ENCODE measurements at regions not wholly inside any gene's neighbourhood (a gene's known extent, or its start where the extent isn't known, plus 50 kb on each side); places are given as distances from the start of the nearest gene placed in this dataset.
A peak's percentile ranks its signal among the peaks of the same experiment; 100 is the strongest.

DNA sequence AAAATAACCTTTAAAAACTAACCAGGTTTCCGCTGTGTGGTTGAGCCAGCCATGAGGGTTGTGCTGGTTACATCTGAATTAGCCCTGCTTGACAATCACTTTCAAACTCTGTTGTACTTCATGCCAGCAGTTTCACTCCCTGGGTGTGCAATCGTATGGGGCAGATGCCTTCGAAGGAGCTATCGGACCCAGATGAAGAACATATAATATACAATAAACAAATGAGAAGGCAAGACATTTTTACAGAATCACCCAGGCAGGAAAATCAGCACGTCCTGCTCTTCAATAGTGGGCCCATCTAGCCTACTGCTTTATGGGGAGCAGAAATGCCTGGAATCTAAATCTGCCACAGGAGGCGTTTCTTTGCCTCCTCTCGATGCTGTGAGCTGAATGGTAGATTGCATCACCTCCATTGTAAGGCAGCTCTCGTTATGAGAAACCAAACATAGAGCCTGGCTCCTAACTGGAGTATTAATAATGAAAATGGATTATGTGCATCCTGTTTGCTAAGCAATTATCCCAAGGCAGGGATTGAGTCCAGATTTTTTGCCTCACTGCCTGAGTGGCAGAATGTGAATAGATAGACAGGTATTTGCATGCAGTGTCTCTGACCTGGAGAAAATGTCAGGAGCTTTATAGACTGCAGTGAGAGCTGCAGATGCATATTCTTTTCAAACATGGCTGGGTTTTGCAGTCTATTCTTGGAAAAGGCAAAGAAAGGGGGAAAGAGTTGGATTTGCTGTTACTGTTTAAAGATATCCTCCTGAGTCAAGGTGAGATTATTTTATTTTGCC is 143.3 kb upstream of the SMARCA2 start:
- no peaks in the 10 kb centered on the region for H3K9me3 Mint-ChIP-seq (ENCODE audit: unreplicated experiment)
- Histone ChIP-seq H3K9me3 (no peaks in the 10 kb centered on the region), H3K36me3 (ENCODE audit: control insufficient read depth, insufficient read depth, low read length) (no peaks in the 10 kb centered on the region), H3K4me3 (ENCODE audit: low read depth, low read length) (no peak overlapping the region), H3K4me1 (no peaks in the 10 kb centered on the region), H3K27me3 (replicated peaks; ENCODE audit: control insufficient read depth, insufficient read depth, low read length) (no peaks in the 10 kb centered on the region)
- TF ChIP-seq, protein P1, sequence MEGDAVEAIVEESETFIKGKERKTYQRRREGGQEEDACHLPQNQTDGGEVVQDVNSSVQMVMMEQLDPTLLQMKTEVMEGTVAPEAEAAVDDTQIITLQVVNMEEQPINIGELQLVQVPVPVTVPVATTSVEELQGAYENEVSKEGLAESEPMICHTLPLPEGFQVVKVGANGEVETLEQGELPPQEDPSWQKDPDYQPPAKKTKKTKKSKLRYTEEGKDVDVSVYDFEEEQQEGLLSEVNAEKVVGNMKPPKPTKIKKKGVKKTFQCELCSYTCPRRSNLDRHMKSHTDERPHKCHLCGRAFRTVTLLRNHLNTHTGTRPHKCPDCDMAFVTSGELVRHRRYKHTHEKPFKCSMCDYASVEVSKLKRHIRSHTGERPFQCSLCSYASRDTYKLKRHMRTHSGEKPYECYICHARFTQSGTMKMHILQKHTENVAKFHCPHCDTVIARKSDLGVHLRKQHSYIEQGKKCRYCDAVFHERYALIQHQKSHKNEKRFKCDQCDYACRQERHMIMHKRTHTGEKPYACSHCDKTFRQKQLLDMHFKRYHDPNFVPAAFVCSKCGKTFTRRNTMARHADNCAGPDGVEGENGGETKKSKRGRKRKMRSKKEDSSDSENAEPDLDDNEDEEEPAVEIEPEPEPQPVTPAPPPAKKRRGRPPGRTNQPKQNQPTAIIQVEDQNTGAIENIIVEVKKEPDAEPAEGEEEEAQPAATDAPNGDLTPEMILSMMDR (IDR thresholded peaks at IDR 0.05; ENCODE audit: insufficient read depth in 1 of 2, low read depth in 1 of 2, low read length in 1 of 2, severe bottlenecking in 1 of 2, unreplicated experiment in 1 of 2), result no peak
- no peaks in the 10 kb centered on the region for H3K4me1 Mint-ChIP-seq (ENCODE audit: low read depth, unreplicated experiment)
- H3K27me3 Mint-ChIP-seq (ENCODE audit: insufficient read depth, unreplicated experiment), result peaks cover 2% of the 10 kb centered on the region
- intact Hi-C loops (cut with micrococcal nuclease; ENCODE audit: unreplicated experiment), result no loop called here
- peak in 1 of 2 experiments; percentile 1 for DNase-seq
- BruUV-seq (replicated peaks), result no TSS peak
- ChIA-PET CTCF (no interaction called here), POLR2A (no interaction called here)
- H3K27ac Mint-ChIP-seq (ENCODE audit: unreplicated experiment), result no peak overlapping the region
- no peak overlapping the region for H3K4me3 Mint-ChIP-seq (ENCODE audit: unreplicated experiment)
- no peaks in the 10 kb centered on the region for H3K36me3 Mint-ChIP-seq (ENCODE audit: insufficient read depth, unreplicated experiment)

GRCh38 chr9:1875251-1875851 is 139.8 kb upstream of the SMARCA2 start:
- intact Hi-C loops (cut with micrococcal nuclease; ENCODE audit: unreplicated experiment), result no loop called here
- Histone ChIP-seq H3K27me3 (replicated peaks; ENCODE audit: control insufficient read depth, insufficient read depth, low read length) (no peaks in the 10 kb centered on the region), H3K4me3 (ENCODE audit: low read depth, low read length) (no peak overlapping the region), H3K9me3 (no peaks in the 10 kb centered on the region), H3K4me1 (no peaks in the 10 kb centered on the region), H3K36me3 (ENCODE audit: control insufficient read depth, insufficient read depth, low read length) (no peaks in the 10 kb centered on the region)
- no peak overlapping the region for H3K27ac Mint-ChIP-seq (ENCODE audit: unreplicated experiment)
- TF ChIP-seq, protein P1 (IDR thresholded peaks at IDR 0.05; ENCODE audit: insufficient read depth in 1 of 2, low read depth in 1 of 2, low read length in 1 of 2, severe bottlenecking in 1 of 2, unreplicated experiment in 1 of 2), result no peak
- no peaks in the 10 kb centered on the region for H3K4me1 Mint-ChIP-seq (ENCODE audit: low read depth, unreplicated experiment)
- CTCF ChIA-PET, result no interaction called here
- H3K27me3 Mint-ChIP-seq (ENCODE audit: insufficient read depth, unreplicated experiment), result peaks cover 5% of the 10 kb centered on the region
- DNase-seq, result no peak
- no peaks in the 10 kb centered on the region for H3K9me3 Mint-ChIP-seq (ENCODE audit: unreplicated experiment)
- POLR2A ChIA-PET, result no interaction called here
- no peak overlapping the region for H3K4me3 Mint-ChIP-seq (ENCODE audit: unreplicated experiment)
- no TSS peak for BruUV-seq (replicated peaks)
- H3K36me3 Mint-ChIP-seq (ENCODE audit: insufficient read depth, unreplicated experiment), result no peaks in the 10 kb centered on the region

GRCh38 chr9:1875921-1876448 is 139.2 kb upstream of the SMARCA2 start:
- Histone ChIP-seq H3K4me1 (no peaks in the 10 kb centered on the region), H3K9me3 (no peaks in the 10 kb centered on the region), H3K27me3 (replicated peaks; ENCODE audit: control insufficient read depth, insufficient read depth, low read length) (no peaks in the 10 kb centered on the region), H3K4me3 (ENCODE audit: low read depth, low read length) (no peak overlapping the region), H3K36me3 (ENCODE audit: control insufficient read depth, insufficient read depth, low read length) (no peaks in the 10 kb centered on the region)
- Mint-ChIP-seq H3K36me3 (ENCODE audit: insufficient read depth, unreplicated experiment) (no peaks in the 10 kb centered on the region), H3K4me3 (ENCODE audit: unreplicated experiment) (no peak overlapping the region), H3K27ac (ENCODE audit: unreplicated experiment) (no peak overlapping the region), H3K9me3 (ENCODE audit: unreplicated experiment) (no peaks in the 10 kb centered on the region), H3K27me3 (ENCODE audit: insufficient read depth, unreplicated experiment) (peaks cover 5% of the 10 kb centered on the region), H3K4me1 (ENCODE audit: low read depth, unreplicated experiment) (no peaks in the 10 kb centered on the region)
- BruUV-seq (replicated peaks), result no TSS peak
- ChIA-PET POLR2A (no interaction called here), CTCF (no interaction called here)
- TF ChIP-seq, protein P1 (IDR thresholded peaks at IDR 0.05; ENCODE audit: insufficient read depth in 1 of 2, low read depth in 1 of 2, low read length in 1 of 2, severe bottlenecking in 1 of 2, unreplicated experiment in 1 of 2), result no peak
- intact Hi-C loops (cut with micrococcal nuclease; ENCODE audit: unreplicated experiment), result no loop called here
- no peak for DNase-seq

All from Caco-2 (cell line).